Dendritic cell treated with granulocyte-macrophage colony-stimulating factor and Interleukin-4, amounts not matched to agents 40 ng/mL and 50 ng/mL, for 4 days (primary cell): ENCODE measurements at regions not wholly inside any gene's neighbourhood (a gene's known extent, or its start where the extent isn't known, plus 50 kb on each side); places are given as distances from the start of the nearest gene placed in this dataset.

ENCODE experiments used
- H3K27ac Mint-ChIP-seq: one replicate; pipeline ENCODE4 v1.8.0; 2022; ENCODE audit warnings: mild to moderate bottlenecking, mixed read lengths
- H3K27me3 Mint-ChIP-seq: one replicate; pipeline ENCODE4 v1.8.0; 2022; ENCODE audit warnings: mild to moderate bottlenecking, mixed read lengths
- H3K36me3 Mint-ChIP-seq: one replicate; pipeline ENCODE4 v1.8.0; 2022; ENCODE audit warnings: low read depth, mixed read lengths
- H3K4me1 Mint-ChIP-seq: one replicate; pipeline ENCODE4 v1.8.0; 2022; ENCODE audit warnings: low read depth, mixed read lengths
- H3K4me3 Mint-ChIP-seq: one replicate; pipeline ENCODE4 v1.8.0; 2022; ENCODE audit warnings: mild to moderate bottlenecking, moderate library complexity, mixed read lengths
- H3K9me3 Mint-ChIP-seq: one replicate; pipeline ENCODE4 v1.8.0; 2022; ENCODE audit warnings: mixed read lengths
- intact Hi-C: fragments of 100-400 bp; cut with micrococcal nuclease; formaldehyde crosslinking; loops from one replicate; pipeline ENCODE4 v1.15.0; 2022

DNA sequence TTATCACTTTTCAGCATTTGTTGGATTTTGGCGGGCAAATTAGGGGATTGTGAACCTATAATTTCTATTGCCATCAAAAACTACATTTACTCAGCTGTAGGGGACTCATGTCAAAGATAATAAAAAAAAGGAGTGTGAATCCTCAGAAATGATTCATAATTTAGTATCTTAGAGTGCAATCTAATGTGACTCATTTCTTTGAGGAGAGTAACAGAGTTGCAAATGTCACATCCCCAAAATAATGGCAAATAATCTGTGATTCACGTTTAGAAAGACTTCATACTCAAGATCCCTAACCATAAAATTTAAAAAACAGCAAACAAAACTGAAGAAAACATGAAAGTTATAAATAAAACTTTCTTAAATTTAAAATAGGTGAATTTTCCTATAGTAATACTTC is 373.0 kb downstream of the CDH2 start:
- Mint-ChIP-seq H3K4me1 (no peaks in the 10 kb centered on the region), H3K9me3 (peaks cover 18% of the 10 kb centered on the region), H3K27me3 (no peaks in the 10 kb centered on the region), H3K36me3 (no peaks in the 10 kb centered on the region), H3K4me3 (no peak overlapping the region), H3K27ac (no peak overlapping the region)
- intact Hi-C loops: no loop called here

DNA sequence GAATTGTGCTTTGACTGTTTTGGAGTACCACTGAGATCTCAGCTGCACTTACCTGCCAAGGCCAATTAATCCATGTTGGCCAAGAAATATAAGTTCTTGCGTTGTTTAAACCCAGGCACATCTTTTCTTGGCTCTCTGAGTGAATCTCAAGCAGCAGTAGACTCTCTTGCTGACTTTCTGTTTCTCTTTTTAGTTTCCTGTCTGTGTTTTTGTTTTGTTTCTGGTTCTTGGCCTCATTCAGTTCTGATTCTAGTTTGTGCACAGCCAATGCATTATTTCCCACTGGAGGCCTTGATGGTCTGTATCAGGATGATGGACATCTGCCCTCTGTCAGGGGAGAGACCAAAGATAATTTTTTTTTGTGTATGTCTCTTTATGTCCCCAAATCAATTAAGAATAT is 379.4 kb downstream of the CDH2 start:
- Mint-ChIP-seq H3K27ac (no peak overlapping the region), H3K4me1 (no peaks in the 10 kb centered on the region), H3K4me3 (no peak overlapping the region), H3K36me3 (no peaks in the 10 kb centered on the region), H3K27me3 (no peaks in the 10 kb centered on the region), H3K9me3 (no peaks in the 10 kb centered on the region)
- intact Hi-C loops: no loop called here

DNA sequence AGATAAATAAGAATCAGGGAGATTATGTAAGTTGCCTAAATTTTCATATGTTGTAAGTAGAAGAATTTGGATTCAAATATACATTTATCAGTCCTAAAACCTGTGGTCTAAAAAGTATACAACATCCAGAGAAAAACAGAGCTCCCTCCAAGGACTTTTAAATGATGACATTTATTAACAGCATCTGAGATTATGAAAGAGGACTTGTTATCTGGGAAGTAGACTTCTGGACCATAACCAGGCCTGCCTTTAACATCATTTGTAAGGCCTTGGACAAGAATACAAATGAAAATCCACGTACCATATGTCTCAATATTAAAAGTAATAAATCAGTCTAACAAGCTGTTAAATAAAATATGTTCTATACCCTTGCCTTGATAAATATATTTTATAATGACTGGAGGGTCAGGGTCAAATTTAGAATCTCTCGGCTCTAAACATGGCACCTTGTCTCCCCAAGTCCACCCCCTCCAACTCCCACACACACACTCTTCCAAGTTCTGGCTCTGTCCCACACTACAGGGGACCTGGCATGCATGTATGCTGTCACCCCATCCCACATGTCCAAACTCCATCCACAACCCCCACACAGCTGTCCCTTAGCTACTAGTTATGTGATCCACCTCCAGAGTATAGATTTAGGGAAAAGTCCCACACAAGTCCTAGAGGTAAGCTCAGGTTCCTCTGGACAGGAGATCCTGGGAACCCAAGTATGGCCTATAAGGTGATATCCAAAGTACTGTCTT is 382.6 kb downstream of the CDH2 start:
- no peaks in the 10 kb centered on the region for H3K36me3 Mint-ChIP-seq
- H3K27me3 Mint-ChIP-seq: no peaks in the 10 kb centered on the region
- H3K27ac Mint-ChIP-seq: no peak overlapping the region
- no peaks in the 10 kb centered on the region for H3K4me1 Mint-ChIP-seq
- H3K9me3 Mint-ChIP-seq: no peaks in the 10 kb centered on the region
- H3K4me3 Mint-ChIP-seq: no peak overlapping the region
- intact Hi-C loops: no loop called here

DNA sequence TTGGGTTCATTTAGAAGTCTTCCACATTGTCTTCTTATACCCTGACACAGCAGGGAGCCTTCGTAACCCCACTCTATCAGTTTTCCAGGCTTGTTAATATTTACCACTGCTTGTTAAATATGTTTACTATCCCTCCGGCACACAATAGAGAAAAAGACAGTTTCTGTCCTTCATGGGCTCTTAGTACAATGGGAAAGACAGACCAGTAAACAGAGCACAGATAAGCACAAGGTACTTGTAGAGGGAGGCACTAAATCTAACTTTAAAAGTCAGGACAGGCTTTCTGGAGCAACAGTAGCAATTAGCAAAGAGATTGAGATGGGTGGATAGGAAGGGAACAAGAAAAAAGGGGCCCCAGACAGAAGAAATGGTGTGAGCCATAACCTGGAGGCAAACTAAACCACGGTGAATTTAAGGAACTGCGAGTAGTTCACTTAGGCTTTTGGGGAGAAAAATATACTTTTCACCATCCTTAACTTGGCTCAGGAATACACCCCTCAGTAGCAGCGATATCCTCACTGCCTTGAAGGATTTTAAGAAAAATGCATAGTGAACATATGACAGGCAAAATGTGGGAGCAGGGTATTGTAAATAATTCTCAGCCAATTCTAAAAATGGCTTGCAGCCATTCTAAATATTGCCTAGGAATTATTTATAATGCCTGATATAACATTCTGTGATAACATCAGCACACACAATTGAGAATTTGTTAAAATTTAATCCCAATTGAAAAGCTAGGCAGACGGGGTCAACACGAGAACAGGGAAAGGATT is 383.7 kb downstream of the CDH2 start:
- Mint-ChIP-seq H3K27me3 (no peaks in the 10 kb centered on the region), H3K9me3 (no peaks in the 10 kb centered on the region), H3K27ac (no peak overlapping the region), H3K36me3 (no peaks in the 10 kb centered on the region), H3K4me1 (no peaks in the 10 kb centered on the region), H3K4me3 (no peak overlapping the region)
- intact Hi-C loops: no loop called here

DNA sequence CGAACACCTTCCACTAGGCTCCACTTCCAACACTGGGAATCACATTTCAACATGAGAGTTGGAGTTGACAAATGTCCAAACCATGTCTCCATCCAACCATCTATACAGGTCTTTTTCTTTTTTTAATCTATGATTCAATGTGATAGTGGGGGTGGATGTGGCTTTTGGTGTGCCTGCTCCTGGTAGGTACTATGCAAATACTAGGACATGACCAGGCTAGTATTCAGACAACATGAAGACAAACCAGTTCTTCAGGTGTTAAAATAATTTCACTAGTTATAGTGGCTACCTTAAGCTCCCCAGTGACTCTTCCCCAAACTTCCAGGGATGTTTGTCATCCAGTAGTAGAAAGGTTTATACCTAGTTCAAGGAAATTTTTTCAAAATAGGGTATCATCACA is 387.5 kb downstream of the CDH2 start:
- Mint-ChIP-seq H3K27ac (no peak overlapping the region), H3K4me3 (no peak overlapping the region), H3K4me1 (no peaks in the 10 kb centered on the region), H3K36me3 (no peaks in the 10 kb centered on the region), H3K9me3 (peaks cover 12% of the 10 kb centered on the region), H3K27me3 (no peaks in the 10 kb centered on the region)
- intact Hi-C loops: no loop called here

DNA sequence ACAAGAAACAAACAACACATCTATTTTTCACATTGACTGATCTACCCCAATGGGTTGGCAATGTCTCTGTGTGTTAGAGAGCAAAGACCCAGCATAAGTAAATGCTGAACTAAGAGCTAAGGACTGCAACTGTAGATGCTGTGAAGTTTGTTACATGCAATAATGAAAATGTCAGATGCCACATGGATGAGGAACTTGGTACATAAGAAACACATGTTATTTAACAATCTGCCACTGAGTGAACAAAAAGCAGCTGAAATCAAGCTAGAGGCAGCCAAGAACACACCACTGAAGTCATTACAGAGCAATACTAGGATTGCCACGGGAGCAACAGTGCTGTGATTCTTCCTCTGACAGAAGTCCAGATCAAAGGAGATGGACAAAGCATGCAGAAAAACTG is 389.4 kb downstream of the CDH2 start:
- Mint-ChIP-seq H3K4me1 (no peaks in the 10 kb centered on the region), H3K27ac (no peak overlapping the region), H3K27me3 (no peaks in the 10 kb centered on the region), H3K4me3 (no peak overlapping the region), H3K36me3 (no peaks in the 10 kb centered on the region), H3K9me3 (peaks cover 12% of the 10 kb centered on the region)
- intact Hi-C loops: no loop called here

DNA sequence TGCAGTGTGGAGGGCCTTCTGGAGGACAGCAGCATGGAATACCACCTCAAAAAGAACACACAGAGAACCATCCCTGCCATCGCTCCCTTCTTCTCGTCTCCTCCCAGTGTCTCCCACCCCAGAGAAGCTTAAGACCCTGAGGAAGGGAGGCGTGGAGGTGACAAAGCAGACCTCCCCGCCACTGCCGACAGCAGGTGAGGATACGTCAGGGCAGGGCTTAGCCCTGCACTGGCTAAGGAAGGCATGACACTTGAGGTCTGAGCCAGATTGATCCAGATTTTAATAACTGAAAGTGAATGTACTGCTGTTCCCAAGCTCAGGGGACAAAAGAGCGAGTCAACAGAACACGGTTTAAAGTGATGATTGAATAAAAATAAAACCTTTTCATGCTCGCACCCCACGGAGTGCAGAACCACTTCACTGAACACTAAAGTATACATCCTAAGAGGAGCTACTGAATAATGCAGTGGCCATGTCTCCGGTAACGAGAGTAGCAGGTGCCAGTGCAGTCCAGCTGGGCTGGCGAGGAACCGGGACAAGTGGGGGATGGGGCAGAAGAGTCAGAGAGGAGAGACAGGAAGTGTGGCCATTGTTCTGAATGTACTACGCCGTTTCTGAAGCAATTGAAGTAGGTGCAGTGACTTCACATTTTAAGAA is 391.0 kb downstream of the CDH2 start:
- no peak overlapping the region for H3K4me3 Mint-ChIP-seq
- peaks cover 12% of the 10 kb centered on the region for H3K9me3 Mint-ChIP-seq
- H3K27me3 Mint-ChIP-seq: no peaks in the 10 kb centered on the region
- no peaks in the 10 kb centered on the region for H3K4me1 Mint-ChIP-seq
- intact Hi-C loops: no loop called here
- H3K36me3 Mint-ChIP-seq: no peaks in the 10 kb centered on the region
- no peak overlapping the region for H3K27ac Mint-ChIP-seq

DNA sequence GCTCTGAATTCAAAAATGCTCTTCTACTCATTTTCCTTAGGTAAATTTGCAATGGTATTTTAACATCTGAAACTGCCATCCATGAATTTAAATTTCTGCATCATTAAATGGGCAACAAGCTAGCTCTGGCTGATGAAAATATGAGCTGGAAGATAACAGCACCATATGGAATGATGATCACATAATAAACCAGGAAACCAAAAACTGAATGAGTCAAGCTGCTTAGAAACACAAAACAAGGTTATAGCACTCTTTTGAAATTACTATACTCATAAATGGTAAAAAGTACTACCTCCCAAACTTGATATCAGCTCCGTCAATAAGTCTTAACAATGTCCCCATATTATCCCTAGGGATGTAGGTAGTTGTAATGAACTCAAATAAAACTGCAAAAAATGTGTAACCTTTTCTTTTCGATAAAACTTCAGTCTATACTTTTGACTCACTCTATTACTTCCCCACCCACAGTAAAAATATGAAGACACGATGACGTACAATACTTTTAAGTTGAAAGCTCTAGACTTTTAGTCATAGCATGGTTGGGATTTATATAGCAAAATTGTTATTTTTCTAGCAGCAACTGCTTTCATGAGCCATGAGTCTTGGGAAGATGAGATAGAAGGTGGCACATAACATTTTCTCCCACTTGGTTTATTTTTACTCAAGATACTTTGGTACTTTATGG is 396.7 kb downstream of the CDH2 start:
- Mint-ChIP-seq H3K4me3 (no peak overlapping the region), H3K27me3 (no peaks in the 10 kb centered on the region), H3K9me3 (no peaks in the 10 kb centered on the region), H3K36me3 (no peaks in the 10 kb centered on the region), H3K4me1 (no peaks in the 10 kb centered on the region), H3K27ac (no peak overlapping the region)
- intact Hi-C loops: no loop called here

DNA sequence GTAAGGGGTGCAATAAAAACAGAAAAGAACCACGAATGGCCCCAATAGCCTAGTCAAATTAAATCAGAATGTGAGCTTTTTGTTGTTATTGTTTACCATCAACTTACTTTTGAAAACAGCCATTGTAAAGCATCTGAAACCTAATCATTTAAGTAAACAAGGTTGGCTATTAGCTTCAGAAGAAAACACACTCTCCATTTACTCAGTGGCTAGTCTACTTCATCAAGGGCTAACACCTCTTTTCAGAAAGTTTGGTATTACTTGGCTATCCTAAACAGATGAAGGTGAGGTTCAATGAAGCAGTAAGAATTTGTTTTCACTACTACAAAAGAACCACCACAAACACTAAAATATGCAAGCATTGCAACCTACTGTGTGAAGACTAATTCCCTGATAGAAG is 398.0 kb downstream of the CDH2 start:
- Mint-ChIP-seq H3K9me3 (no peaks in the 10 kb centered on the region), H3K4me3 (no peak overlapping the region), H3K27ac (no peak overlapping the region), H3K4me1 (no peaks in the 10 kb centered on the region), H3K27me3 (no peaks in the 10 kb centered on the region), H3K36me3 (no peaks in the 10 kb centered on the region)
- intact Hi-C loops: no loop called here

DNA sequence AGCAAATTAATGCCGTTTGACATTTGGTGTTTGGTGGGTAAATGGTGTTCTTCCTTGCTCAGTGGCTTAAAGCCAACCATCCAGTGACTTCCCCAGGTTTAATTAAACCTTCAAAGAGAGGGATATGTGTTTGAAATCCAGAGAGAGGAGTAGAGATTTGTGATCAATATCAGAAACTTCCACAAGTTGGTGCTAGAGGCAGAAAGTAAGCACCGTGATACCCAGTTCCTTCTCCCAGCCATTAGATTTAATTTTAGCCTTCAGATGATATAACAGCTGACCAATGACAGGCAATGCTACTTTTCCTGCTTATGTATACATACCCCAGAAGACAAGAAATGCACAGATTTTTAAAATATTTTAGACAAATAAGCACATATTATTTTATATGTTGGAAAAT is 398.5 kb downstream of the CDH2 start:
- intact Hi-C loops: no loop called here
- no peaks in the 10 kb centered on the region for H3K4me1 Mint-ChIP-seq
- H3K9me3 Mint-ChIP-seq: no peaks in the 10 kb centered on the region
- H3K27me3 Mint-ChIP-seq: no peaks in the 10 kb centered on the region
- H3K36me3 Mint-ChIP-seq: no peaks in the 10 kb centered on the region
- no peak overlapping the region for H3K4me3 Mint-ChIP-seq
- H3K27ac Mint-ChIP-seq: no peak overlapping the region

DNA sequence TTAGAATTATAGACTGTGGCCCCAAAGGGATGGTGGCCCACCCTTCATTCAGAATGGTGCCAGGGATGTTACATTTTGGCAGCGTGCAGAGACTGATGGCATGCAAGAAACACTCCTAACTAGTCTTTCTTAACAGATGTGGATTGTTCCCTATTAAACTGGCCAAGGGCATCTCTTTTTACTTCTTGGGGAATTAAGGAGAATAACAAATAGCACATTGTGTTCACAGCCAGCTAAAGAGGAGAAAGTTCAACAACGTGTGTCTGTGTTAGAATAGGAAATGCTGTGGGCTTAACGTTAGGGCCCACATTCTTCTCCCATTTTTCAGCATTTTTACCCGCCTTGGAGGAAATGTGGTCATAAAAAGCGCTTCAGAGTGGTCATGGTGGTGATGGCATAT is 404.8 kb downstream of the CDH2 start:
- H3K27me3 Mint-ChIP-seq: no peaks in the 10 kb centered on the region
- no peak overlapping the region for H3K4me3 Mint-ChIP-seq
- H3K4me1 Mint-ChIP-seq: no peaks in the 10 kb centered on the region
- H3K36me3 Mint-ChIP-seq: no peaks in the 10 kb centered on the region
- no peaks in the 10 kb centered on the region for H3K9me3 Mint-ChIP-seq
- intact Hi-C loops: no loop called here
- H3K27ac Mint-ChIP-seq: no peak overlapping the region

DNA sequence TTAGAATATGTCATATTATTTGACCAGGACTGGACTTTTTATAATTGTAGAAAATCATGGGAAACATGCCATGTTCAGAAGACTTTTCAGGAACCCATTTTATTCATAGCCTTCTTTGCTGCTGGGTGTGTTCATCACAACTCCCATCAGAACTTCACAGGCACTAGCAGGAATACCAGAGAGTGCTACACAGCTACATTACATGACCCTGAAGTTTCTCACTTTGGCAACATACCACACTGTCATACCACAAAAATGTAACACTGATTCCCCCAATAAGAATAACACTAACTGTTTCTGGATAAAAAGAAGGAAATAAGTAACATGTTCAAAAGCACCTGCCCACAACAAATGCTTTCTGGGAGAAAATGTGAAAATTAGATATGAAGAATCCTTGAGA is 405.4 kb downstream of the CDH2 start:
- H3K9me3 Mint-ChIP-seq: no peaks in the 10 kb centered on the region
- no peaks in the 10 kb centered on the region for H3K27me3 Mint-ChIP-seq
- H3K36me3 Mint-ChIP-seq: no peaks in the 10 kb centered on the region
- H3K4me1 Mint-ChIP-seq: no peaks in the 10 kb centered on the region
- no peak overlapping the region for H3K27ac Mint-ChIP-seq
- intact Hi-C loops: no loop called here
- H3K4me3 Mint-ChIP-seq: no peak overlapping the region

DNA sequence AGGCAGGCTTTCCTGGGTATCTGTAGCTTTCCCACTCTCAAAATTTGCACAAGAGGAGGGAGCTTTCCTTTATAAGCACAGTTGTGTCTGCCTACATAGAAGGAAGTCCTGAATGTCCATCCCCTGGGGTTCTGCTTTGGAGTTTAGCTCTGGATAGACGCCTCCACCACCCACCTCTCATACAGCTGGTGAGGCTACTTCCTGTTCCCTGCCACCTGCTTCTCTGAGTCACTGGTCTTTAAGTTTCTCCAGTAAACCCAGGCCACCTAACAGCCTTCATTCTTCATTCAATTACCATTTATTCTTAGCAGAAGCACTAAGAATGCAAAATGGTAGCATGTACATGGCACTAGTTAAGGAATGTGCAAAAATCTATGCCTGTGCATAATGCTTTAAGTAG is 407.8 kb downstream of the CDH2 start:
- Mint-ChIP-seq H3K4me3 (no peak overlapping the region), H3K27me3 (no peaks in the 10 kb centered on the region), H3K4me1 (no peaks in the 10 kb centered on the region), H3K36me3 (no peaks in the 10 kb centered on the region), H3K27ac (no peak overlapping the region), H3K9me3 (no peaks in the 10 kb centered on the region)
- intact Hi-C loops: no loop called here

DNA sequence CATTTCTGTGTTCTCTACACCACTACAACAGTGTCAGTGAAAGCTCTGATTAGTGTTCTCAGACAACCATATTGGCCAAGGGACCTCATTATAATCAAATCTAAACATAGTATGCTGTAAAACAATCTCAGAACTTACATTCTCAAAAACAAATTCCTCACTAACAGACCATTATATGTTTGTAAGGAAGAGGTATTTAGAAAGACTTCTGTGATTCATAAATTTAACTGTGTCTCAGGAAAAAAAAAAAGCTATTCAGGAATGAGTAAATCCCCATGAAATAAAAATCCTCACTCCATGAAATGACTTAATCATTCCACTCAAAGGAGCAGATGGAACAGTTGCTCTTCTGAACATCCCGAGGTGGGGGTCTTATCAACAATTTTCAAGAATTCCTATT is 413.0 kb downstream of the CDH2 start:
- no peaks in the 10 kb centered on the region for H3K36me3 Mint-ChIP-seq
- no peak overlapping the region for H3K4me3 Mint-ChIP-seq
- H3K27ac Mint-ChIP-seq: no peak overlapping the region
- H3K4me1 Mint-ChIP-seq: no peaks in the 10 kb centered on the region
- no peaks in the 10 kb centered on the region for H3K9me3 Mint-ChIP-seq
- H3K27me3 Mint-ChIP-seq: no peaks in the 10 kb centered on the region
- intact Hi-C loops: no loop called here
